Sciatic nerve (tissue), 2 donors: ENCODE measurements at regions not wholly inside any gene's neighbourhood (a gene's known extent, or its start where the extent isn't known, plus 50 kb on each side); places are given as distances from the start of the nearest gene placed in this dataset.

Source experiments
- ATAC-seq: fragments of 200-7000 bp; cut with Tn5 transposase; one replicate; pipeline ENCODE4 v1.9.1; 2020; ENCODE audit warnings: mild to moderate bottlenecking, moderate library complexity
- DNase-seq: peaks from one replicate; pipeline ENCODE4 v3.0.0-alpha.2; 2020; ENCODE audit warnings: low spot score
- intact Hi-C: fragments of 100-400 bp; cut with DNase I; formaldehyde crosslinking; loops from one replicate; pipeline ENCODE4 v1.14.2; 2022
- donor health status: DM: no; HTN: no; CAD: no.
- donor health status: DM: no; HTN: no; CAD: no.

GRCh38 chr2:19754907-19755306, 146.9 kb downstream of the TTC32 start:
- intact Hi-C loops, result no loop called here
- ATAC-seq (no peak), DNase-seq (no peak)

- intact Hi-C loops, result no loop called here
- DNase-seq, result no peak
- no peak for ATAC-seq
Observed at GRCh38 chr2:19753818-19754217, 148.0 kb downstream of the TTC32 start.

- DNase-seq (no peak), ATAC-seq (no peak)
- intact Hi-C loops, result no loop called here
Observed at GRCh38 chr2:19753314-19753713, 148.5 kb downstream of the TTC32 start.

- intact Hi-C loops, result no loop called here
- no peak for ATAC-seq
Observed at GRCh38 chr2:19752500-19752899, 149.3 kb downstream of the TTC32 start.

GRCh38 chr2:19751631-19752030, 150.2 kb downstream of the TTC32 start:
- intact Hi-C loops, result no loop called here
- ATAC-seq, result no peak
- no peak for DNase-seq

More at GRCh38 chr2:19752500-19752899, 149.3 kb downstream of the TTC32 start:
- DNase-seq, result no peak

GRCh38 chr2:19750136-19750535, 151.6 kb downstream of the TTC32 start:
- DNase-seq (no peak), ATAC-seq (no peak)
- intact Hi-C loops, result no loop called here

GRCh38 chr2:19749507-19749836, 152.3 kb downstream of the TTC32 start:
- intact Hi-C loops, result no loop called here
- ATAC-seq, result no peak
- DNase-seq, result no peak

- intact Hi-C loops, result no loop called here
- no peak for DNase-seq
- ATAC-seq, result no peak
Observed at GRCh38 chr2:19748711-19749506, 152.9 kb downstream of the TTC32 start.

- ATAC-seq, result no peak
- intact Hi-C loops, result no loop called here
- no peak for DNase-seq
Observed at GRCh38 chr2:19748073-19748375, 153.8 kb downstream of the TTC32 start.

GRCh38 chr2:19747310-19748072, 154.3 kb downstream of the TTC32 start:
- DNase-seq, result no peak
- intact Hi-C loops, result no loop called here
- ATAC-seq, result no peak

GRCh38 chr2:19746611-19747309, 155.0 kb downstream of the TTC32 start:
- ATAC-seq (peak; percentile 39), DNase-seq (no peak)
- intact Hi-C loops, result no loop called here

GRCh38 chr2:19746137-19746600, 155.6 kb downstream of the TTC32 start:
- no peak for ATAC-seq
- intact Hi-C loops, result no loop called here
- DNase-seq, result no peak

GRCh38 chr2:19745318-19746136, 156.3 kb downstream of the TTC32 start:
- intact Hi-C loops, result loop anchor here (2.0 kb wide), 1 partner anchor 27 kb away; no protein-coding TSS in a partner anchor
- no peak for ATAC-seq
- DNase-seq, result no peak

- ATAC-seq, result no peak
- intact Hi-C loops, result loop anchor here (2.0 kb wide), 1 partner anchor 26 kb away; no protein-coding TSS in a partner anchor
- no peak for DNase-seq
Observed at GRCh38 chr2:19744456-19745199, 157.2 kb downstream of the TTC32 start.

- intact Hi-C loops, result loop anchor here (2.0 kb wide), 1 partner anchor 25 kb away; no protein-coding TSS in a partner anchor
- ATAC-seq (no peak), DNase-seq (no peak)
Observed at GRCh38 chr2:19743641-19744040, 158.1 kb downstream of the TTC32 start.

- ATAC-seq (no peak), DNase-seq (no peak)
- intact Hi-C loops, result no loop called here
Observed at GRCh38 chr2:19742872-19743271, 158.9 kb downstream of the TTC32 start.

GRCh38 chr2:19739256-19739655, 162.5 kb downstream of the TTC32 start:
- ATAC-seq, result peak; percentile 33
- DNase-seq, result no peak
- intact Hi-C loops, result no loop called here

- ATAC-seq, result peak; percentile 88
Observed at GRCh38 chr2:19738707-19739106, 163.1 kb downstream of the TTC32 start.

More at GRCh38 chr2:19738707-19739106, 163.1 kb downstream of the TTC32 start:
- intact Hi-C loops, result no loop called here
- peak; percentile 63 for DNase-seq
